DOHH2 (cell line): ENCODE measurements at regions not wholly inside any gene's neighbourhood (a gene's known extent, or its start where the extent isn't known, plus 50 kb on each side); places are given as distances from the start of the nearest gene placed in this dataset.

Experiments
- EZH2phosphoT487 ChIP-seq: fragments of 200-600 bp; sonication (generic); IDR thresholded peaks from 2 replicates; pipeline ENCODE4 v1.6.1; 2017; ENCODE audit warnings: borderline replicate concordance, mild to moderate bottlenecking, antibody characterized with exemption, low read length, moderate library complexity, mixed read lengths
- TF ChIP-seq, protein P1 (sequence below): fragments of 200-600 bp; sonication (generic); IDR thresholded peaks from one replicate; pipeline ENCODE4 v1.5.1; 2014; ENCODE audit warnings: antibody characterized with exemption, mild to moderate bottlenecking, low read depth, low read length; ENCODE audit not compliant: poor library complexity, severe bottlenecking

DNA sequence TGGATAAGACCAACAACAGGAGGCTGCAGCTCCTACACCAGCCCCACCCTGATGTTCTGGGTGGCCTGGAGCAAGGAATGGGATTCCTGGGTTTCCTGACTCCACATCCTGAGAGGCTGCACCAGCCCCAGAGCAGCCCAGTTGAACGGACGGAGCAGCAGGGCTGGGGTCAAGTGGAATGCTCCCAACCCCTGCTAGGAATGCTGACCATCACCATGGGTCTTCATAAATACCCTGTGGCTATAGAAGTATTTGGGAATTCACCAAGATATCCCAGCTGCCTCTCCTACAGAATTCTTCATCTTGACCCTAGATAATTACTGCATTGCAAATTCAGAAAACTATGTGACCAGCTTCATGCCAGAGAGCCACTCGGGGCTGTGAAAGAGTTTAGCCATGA lies 180.3 kb downstream of the THBS2 start:
- TF ChIP-seq EZH2phosphoT487: no peak
- TF ChIP-seq, protein P1, sequence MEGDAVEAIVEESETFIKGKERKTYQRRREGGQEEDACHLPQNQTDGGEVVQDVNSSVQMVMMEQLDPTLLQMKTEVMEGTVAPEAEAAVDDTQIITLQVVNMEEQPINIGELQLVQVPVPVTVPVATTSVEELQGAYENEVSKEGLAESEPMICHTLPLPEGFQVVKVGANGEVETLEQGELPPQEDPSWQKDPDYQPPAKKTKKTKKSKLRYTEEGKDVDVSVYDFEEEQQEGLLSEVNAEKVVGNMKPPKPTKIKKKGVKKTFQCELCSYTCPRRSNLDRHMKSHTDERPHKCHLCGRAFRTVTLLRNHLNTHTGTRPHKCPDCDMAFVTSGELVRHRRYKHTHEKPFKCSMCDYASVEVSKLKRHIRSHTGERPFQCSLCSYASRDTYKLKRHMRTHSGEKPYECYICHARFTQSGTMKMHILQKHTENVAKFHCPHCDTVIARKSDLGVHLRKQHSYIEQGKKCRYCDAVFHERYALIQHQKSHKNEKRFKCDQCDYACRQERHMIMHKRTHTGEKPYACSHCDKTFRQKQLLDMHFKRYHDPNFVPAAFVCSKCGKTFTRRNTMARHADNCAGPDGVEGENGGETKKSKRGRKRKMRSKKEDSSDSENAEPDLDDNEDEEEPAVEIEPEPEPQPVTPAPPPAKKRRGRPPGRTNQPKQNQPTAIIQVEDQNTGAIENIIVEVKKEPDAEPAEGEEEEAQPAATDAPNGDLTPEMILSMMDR: no peak
